Esophagus muscularis mucosa (tissue), 4 donors: ENCODE measurements at regions not wholly inside any gene's neighbourhood (a gene's known extent, or its start where the extent isn't known, plus 50 kb on each side); places are given as distances from the start of the nearest gene placed in this dataset.

Source experiments
- EP300 ChIP-seq: sonication (generic); formaldehyde crosslinking; IDR thresholded peaks from one replicate; pipeline ENCODE4 v1.6.1; 2017; ENCODE audit warnings: antibody characterized with exemption
- POLR2A ChIP-seq: fragments of 450-650 bp; IDR thresholded peaks from one replicate; pipeline ENCODE4 v1.6.1; 2017; ENCODE audit warnings: antibody characterized with exemption, moderate library complexity, mild to moderate bottlenecking, low read depth
- TF ChIP-seq, protein P1 (sequence below), 3 experiments: fragments of 200-600 bp in 2 of 3; fragments of 450-650 bp in 1 of 3; sonication (generic) in 2 of 3; IDR thresholded peaks; one replicate each; pipeline ENCODE4 v1.5.1; 2017 to 2019; ENCODE audit warnings: antibody characterized with exemption in 3 of 3, mild to moderate bottlenecking in 2 of 3, moderate library complexity in 1 of 3

- TF ChIP-seq, protein P1, sequence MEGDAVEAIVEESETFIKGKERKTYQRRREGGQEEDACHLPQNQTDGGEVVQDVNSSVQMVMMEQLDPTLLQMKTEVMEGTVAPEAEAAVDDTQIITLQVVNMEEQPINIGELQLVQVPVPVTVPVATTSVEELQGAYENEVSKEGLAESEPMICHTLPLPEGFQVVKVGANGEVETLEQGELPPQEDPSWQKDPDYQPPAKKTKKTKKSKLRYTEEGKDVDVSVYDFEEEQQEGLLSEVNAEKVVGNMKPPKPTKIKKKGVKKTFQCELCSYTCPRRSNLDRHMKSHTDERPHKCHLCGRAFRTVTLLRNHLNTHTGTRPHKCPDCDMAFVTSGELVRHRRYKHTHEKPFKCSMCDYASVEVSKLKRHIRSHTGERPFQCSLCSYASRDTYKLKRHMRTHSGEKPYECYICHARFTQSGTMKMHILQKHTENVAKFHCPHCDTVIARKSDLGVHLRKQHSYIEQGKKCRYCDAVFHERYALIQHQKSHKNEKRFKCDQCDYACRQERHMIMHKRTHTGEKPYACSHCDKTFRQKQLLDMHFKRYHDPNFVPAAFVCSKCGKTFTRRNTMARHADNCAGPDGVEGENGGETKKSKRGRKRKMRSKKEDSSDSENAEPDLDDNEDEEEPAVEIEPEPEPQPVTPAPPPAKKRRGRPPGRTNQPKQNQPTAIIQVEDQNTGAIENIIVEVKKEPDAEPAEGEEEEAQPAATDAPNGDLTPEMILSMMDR (IDR thresholded peaks at IDR 0.05): no peak
- TF ChIP-seq EP300: no peak
- no peak for TF ChIP-seq POLR2A
These were observed 248.7 kb upstream of the CXADR start for GRCh38 chr21:17264182-17264581.
